ENCODE measurements at regions not wholly inside any gene's neighbourhood (a gene's known extent, or its start where the extent isn't known, plus 50 kb on each side); places are given as distances from the start of the nearest gene placed in this dataset.

DNA sequence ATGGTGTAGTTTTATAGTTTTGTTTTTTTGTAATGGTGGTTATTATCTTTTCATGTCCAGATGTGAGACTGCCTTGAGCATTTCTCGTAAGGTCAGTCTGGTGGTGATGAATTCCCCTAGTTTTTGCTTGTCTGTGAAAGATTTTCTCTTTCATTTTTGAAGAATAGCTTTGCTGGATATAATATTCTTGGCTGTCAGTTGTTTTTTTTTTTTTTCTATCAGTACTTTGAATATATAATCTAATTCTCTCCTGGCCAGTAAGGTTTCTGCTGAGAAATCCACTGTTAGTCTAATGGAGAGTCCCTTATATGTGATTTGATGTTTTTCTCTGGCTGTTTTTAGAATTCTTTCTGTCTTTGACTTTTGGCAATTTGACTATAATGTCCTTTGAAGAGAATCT, 106.9 kb downstream of the CARTPT start:
- DNase-seq: no peak

DNA sequence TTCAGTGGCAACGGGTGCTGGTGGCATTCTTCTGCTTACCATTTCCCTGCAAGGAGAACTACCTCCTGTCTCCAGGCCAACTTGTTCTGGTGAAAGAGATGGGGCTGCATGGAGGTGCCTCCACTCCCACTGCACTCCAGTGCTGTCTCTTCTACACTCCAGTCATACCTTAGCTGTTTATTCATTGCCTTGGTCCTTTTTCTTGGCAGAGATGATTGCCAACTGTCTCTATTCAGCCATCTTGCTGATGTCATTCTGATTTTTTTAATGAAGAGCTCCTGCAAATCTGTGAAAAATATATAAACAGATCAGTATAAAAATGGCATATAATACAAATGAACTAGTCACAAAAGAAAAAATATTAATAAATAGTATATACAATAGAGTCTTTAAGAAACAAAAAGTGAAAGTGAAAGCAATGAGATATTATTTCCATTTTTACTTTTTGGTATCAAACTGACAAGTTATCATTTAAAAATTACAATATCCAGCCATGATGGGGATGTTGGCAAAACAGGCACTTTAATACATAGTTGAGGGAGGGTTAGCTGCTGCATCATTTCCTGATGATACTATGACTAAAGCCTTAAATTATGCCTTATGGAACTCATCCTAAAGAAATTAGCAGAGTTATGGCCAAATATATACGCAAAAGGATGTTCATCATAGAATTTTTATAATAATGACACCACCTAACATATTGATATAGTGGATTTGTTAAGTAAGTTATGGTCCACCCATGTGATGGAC, 109.4 kb downstream of the CARTPT start:
- DNase-seq: no peak

DNA sequence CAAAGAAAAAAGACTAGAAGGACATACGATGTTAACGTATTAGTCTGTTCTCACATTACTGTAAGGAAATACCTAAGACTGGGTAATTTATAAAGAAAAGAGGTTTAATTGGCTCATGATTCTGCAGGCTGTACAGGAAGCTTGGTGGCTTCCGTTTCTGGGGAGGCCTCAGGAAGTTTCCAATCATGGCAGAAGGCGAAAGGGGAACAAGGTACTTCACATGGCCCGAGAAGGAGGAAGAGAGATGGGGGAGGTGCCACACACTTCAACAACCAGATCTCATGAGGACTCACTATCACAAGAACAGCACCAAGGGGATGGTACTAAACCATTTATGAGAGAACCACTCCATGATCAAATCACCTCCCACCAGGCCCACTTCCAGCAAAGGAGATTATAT, 110.1 kb downstream of the CARTPT start:
- no peak for DNase-seq

DNA sequence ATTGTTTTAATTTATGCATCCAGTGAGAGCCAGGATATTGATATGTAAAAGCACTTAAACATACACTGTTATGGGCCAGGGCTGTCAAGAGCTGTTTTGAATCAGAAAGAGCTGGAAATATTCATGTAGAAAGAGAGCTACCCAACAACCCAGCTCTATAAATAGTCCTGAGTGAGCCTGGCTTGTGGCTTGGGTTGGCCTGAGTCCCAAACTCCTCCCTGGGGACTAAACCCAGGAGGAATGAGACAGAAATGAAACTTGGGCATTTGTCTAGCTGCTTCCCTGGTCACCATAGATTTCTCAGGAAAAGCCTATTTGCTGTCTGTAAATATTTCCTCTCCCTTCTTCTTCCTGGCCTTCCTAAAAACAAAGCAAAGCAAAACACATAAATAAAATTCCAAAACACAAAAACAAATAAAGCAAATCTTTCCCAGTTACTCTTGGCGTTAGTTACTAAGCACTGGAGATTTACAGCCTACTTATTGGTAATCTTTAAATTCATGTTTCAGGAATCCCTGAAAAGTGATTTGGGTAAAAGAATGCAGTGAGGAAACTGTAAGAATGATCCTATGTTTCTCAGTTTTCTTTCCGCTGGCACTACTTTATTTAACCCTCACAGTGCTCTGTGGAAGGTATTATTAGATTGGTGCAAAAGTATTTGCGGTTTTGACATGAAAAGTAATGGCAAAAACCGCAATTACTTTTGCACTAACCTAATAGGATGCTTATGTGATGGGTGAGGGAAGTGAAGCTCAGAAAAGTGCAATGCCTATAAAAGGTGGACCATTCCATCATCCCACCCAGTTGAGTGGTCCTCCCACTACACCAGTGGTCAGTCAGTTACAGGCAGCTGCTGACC, 111.8 kb downstream of the CARTPT start:
- DNase-seq: peak; percentile 66

DNA sequence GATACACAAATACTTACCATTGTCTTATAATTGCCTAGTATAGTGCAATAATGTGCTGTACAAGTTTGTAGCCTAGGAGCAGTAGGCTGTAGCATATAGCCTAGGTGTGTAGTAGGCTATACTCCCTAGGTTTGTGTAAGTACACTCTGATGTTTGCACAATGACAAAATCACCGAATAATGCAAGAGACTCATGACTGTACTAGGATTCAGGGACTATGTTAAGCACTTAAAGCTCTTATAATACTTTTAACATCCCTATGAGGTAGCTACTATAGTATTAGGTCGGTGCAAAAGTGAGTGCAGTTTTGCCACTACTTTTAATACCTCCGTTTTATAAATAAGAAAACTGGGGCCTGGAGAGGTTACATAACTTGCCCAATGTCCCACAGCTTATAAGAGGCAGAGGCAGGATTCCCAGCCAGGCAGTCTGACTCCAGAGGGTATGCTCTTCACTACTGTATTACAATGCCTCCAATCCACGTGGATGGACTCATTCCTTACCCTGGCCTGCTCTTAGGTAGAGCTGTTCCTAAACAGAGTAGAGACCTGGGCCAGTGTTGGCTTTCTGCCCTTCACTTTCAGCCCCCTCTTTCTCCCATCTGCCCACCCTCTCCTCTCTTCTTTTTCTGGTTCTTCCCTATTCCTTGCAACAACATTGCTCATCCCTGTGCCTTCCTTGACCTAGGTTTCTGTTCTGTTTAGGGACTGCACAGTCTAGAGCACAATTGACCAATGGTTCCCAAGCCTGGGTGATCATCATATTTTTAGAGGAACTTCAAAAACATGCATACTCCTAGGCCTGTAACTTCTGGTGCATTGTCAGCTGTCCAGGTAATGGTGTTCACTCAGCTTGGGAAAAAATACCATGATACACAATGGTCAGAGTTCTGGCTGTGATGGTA, 114.0 kb downstream of the CARTPT start:
- DNase-seq: no peak

DNA sequence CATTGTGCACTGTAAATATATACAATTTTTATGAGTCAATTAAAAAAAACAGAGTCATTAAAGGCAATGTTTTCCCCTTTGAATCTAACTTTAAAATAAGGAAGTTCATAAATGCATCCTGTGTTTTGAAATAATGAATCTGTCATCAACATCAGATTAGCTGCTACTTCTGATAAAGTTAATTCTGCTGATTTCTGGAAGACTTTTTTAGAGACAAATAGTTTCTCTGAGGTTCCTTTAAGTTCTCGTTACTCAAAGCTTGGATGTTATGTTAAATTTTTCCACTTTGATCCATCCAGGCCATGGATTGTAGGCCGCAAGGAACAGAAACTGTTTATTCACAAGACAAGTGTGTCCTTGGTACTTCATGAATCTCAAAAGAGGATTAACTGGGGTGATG, 115.5 kb downstream of the CARTPT start:
- DNase-seq: no peak

DNA sequence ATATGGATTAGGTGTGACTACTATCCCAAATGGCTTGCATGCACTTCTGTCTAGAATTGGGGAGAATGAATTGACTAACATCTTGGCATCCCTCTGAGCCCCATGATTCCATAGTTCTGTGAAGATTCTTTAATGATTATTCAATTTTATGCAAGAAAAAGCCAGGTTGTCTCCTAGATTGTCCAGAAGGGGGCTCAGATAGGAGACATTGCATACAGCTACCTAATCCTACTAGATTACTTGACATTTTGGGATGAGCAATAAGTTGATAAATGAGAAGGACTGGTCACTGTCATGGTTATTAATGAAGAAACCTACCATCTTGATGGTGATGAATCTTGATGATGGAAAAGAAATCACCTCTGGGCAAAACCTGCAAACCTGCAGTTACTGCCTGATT, 117.0 kb downstream of the CARTPT start:
- DNase-seq: no peak

DNA sequence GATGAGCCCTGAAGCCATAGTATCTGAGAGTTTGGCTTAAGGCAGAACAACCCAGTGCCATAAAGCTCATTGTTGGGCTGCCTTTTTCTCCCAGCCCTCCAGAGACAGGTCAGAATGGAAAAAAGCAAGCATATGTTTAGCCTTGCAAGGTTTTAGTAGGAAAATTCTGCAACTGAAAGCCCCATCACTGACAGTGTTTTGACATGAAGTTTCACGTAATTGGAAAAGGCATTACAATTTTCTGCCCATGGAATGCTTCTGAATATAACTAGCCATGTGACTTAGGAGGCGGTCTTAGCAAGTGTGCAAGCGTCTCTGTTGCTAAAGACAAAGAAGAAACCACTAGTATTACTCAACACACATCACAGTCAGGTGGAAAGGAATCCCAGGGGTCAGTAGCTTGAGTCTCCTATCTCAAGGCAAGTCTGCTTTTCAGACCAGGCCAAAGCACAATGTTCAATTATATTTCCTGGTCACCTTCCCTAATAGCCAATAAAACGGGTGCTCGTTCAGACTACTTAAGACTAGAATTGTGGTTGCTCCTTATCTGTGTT, 117.6 kb downstream of the CARTPT start:
- no peak for DNase-seq

DNA sequence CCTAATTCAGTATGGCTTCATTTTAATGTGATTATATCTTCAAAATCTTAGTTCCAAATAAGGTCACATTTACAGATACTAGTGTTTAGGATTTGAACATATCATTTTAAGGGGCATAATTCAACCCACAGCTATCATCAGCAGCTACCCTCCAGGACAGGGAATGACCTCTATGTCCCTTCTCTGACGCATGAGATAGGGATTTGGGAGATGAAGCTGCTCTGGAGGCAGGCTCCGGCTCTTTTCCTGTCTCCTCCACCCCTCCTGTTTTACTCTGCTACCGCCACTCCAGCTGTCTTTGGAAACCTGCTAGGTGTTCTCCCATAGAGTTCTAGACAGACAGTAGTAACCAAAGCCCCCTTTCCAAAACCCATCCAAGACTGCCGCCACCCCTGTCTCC, 119.2 kb downstream of the CARTPT start:
- DNase-seq: no peak

DNA sequence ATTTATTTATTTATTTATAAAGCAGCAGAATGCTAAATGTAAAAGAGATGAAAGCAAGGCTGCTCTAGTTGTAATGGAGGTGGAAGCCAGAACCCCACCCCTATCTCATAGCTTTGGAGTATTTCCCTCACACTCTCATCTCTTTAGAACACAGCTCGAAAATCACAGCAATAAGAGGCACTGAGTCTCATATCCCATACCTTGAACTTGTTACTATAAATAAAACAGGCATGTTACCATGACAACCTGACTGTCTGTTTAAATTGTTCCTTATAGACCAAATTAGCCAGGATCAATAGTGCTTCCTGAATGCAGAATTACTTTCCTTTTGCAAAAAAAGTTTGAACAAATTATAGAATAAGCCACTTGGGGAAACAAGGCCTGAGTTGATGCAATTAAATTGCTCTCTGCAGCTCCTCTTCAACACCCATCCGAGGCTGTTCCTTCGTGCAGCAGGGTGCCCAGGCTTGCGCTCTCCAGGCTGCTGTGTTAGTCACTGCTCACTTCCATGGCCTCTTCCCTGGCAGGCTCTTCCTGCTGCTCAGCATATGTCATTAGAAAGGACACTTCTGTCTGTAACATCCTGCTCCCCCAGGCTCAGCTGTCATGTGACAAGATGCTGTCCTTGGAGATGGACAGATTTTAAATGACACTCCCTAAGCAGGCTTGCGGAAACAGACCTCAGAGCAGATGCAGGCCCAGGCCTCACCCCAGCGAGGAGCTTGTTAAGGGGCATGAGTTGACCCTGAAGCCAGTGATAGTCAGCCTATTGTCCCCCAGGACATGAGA, 120.2 kb downstream of the CARTPT start:
- no peak for DNase-seq

DNA sequence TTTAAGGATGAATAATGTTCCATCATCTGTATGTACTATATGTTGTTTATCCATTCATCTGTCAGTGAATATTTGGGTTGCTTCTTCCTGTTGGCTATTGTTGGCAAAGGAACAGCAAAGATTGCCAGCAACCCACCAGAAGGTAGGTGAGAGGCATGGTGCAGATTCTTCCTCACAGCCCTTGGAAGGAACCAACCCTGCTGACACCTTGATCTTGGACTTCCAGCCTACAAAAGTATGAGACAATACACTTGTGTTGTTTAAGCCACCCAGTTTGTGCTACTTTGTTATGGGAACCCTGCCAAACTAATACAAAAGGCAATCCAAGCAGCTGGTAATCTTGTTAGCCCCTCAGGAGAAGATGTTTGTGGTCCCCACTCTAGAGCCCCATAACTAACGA, 122.0 kb downstream of the CARTPT start:
- no peak for DNase-seq

DNA sequence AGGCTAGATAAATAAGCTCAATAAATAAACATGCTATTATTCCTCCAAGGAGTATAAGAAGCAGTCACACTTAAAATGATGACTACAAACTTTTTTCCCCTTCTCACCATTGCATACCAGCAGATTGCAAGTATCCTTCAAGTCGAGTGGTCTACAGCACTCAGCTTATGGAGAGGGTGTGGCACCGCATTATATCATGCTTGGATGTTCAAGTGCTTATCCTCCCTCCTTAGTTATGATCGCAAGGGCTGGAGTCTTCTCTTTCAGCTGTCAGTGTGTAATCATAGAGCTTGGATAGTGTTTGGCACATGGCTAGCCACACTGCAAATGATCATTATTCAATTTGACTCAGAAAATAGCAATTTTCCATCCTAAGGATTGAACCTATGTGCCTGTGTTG, 124.0 kb downstream of the CARTPT start:
- no peak for DNase-seq

DNA sequence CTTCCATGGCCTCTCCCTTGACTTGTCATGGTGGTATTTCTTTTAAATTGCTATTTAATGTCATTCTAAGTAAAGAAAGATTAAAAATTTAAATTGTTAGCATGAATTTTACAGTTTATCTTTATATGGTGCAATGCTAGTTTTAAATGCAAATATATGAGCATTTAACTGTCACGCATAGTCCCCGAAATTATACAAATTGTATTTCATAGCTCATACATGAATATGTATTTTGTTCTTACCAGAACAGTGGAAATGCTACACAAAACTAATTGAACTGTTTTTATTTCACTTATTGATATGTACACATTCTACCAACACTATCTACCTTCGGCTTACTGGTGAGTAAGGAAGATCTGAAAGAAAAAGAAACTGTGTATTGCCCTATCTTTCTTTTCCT, 125.8 kb downstream of the CARTPT start:
- DNase-seq: no peak

DNA sequence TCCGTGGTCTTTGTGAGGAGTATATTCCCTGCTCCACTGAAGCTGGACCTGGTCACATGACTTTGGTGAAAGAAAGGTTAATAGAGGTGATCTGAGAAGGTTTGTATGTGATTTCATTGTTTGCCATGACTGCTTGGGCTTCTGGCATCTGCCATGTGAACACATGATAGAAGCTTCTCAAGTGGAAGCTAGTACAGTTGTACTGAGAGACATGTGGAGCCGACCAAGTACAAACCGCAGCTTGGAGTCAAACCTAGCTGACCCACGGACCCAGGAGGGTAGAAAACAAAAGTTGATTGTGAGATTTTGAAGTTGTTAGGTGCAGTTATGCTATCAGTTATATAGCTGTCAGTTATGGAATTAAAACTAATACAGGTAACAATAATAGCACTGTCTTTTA, 140.4 kb downstream of the CARTPT start:
- no peak for DNase-seq

DNA sequence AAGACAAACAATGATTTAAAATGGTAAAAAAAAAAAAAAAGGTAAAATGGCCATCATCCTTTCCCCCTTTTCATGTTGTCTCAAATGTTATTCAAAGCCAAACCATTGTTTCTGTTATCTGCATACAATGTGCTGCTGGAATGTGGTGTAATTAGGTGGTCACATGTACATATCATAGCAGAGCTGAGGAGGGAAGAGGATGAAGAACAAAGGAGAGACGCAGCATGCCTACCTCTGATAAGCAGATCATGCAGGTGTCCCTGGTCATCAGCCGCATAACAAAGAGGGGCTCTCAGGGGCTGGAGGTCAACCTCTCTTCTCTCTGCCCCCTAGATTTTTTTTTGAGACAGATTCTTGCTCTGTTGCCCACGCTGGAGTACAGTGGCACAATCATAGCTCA, 141.0 kb downstream of the CARTPT start:
- no peak for DNase-seq

DNA sequence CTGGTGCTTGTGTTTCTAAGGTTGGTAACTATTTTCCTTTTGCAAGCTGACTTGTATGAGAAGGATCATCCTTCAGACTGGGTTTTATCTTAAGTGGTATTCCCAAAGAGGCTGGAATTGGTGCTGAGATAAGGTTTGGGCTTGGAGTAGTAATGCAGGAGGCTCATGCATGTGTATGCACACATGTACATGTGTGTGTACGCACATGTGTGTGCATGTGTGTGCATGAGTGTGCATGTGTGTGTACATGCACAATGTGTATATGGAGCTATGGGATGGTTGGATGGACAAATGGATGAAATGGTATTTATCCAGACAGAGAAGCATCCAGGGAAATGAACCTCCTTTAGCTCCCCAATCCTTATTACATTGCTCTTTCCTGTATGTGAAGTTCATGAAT, 142.6 kb downstream of the CARTPT start:
- DNase-seq: no peak

DNA sequence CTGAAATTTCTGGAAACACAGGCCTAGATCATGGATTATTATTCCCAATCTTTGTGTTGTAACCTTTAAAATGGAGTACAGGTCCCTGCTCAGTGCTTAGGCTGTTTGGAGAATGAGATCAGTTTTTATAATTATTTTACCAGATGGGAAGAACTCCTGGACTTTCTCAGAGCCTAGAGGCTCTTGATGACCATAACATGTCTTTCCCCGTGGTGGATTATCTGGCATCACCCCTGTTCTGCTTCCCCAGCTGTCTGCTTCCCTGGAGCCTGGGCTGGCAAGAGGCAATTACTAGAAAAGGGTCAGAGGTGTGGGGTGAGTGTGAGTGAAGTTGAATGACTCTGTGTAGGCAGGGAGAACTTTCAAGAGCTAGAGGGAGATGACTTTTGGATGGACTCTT, 143.0 kb downstream of the CARTPT start:
- DNase-seq: no peak

DNA sequence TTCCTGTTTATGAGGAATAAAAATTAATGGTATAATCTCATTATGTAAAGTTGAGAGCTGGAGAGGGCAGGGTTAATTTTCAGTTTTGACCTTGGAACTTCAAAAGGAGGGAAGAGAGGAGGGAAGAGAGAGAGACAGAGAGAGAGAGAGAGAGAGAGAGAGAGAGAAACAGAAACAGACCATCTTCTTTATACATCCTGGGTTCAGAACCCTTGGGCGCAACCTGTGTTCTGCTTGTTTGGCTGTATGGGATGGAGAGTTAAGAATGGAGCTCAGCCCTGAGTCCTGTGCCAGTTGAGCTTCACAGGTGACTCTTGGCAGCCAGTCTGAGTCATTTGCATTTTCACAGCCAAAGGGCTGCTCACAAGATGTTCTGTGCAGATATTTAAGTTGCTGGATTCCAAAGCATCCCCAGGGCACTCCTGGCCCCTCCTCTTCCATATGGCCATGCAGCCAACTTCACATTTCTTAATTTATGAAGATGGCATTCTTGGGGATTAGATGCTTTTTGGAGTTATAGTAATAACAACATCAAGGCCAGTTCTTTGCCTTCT, 143.5 kb downstream of the CARTPT start:
- no peak for DNase-seq

DNA sequence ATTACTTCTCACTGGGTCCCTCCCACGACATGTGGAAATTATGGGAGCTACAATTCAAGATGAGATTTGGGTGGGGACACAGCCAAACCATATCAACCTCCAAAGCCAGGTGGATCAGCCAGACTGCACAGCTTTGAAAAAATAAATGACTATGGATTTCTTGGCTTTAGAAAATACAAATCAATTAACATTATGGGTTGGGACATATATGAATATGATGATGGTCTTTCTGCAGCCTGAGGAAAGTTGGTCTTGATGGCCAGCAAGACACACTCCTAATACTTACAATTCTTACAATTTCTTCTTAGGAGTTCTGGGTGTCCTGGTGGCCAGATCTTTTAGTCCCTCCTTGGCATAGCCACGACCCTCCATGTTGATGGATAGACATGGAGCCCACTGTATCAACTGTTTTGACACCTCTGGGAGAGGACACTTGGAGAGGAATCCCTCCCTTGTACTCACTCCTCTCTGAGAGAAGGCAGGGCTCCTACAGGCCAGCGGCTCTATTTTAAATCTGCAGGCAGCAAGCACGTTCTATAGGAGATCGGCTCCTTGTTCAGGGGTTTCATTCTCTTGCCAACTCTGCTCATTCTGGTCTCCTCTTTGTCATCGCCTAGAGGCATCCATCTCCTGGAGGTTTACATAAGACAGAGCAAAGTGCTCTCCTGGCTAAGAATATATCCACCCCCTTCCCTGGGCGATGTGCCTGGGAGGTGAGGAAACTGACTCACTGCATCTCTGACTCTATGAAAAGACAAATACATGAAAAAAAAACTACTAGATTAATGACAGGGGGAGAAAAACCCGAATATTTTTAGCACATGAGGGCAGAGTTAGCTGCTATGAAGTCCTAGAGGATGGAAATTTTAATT, 145.9 kb downstream of the CARTPT start:
- no peak for DNase-seq

DNA sequence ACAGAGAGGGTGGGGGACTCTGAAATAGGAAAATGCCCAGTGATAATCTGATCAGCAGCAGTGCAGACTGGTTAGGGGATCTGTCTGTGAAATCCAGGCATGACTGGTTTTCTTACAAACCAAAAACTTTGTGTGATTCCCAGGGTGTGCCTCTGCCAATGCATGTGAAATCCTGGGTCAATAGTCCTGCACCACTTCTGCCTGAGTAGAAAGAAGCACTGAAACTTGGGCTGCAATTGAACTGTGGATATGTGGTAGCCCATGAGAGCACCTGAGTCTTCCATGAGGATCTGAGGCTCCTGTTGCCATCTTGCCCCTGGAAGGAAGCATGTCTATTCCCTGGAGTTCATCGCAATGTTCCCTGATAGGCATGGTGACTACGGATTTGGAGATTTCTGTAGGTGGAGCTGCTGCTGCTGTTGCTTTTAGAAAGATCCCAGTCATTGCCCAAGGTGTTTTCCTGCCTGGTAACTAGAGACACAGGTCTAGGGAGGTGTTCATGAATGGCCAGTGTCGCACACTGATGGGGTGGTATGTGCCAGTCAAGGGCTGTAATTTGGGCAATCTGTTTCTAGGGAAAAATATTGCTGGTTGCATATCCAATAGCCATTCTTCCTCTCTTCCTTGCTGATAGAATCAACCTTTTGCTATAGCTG, 146.7 kb downstream of the CARTPT start:
- no peak for DNase-seq
